Endothelial cell (in vitro differentiated cells): ENCODE measurements at regions not wholly inside any gene's neighbourhood (a gene's known extent, or its start where the extent isn't known, plus 50 kb on each side); places are given as distances from the start of the nearest gene placed in this dataset.

Source experiments
- DNase-seq: peaks from one replicate; pipeline ENCODE4 v3.0.0; 2021; ENCODE audit warnings: low spot score
- H3K27ac Mint-ChIP-seq: one replicate; pipeline ENCODE4 v1.8.0; 2021; ENCODE audit warnings: mixed read lengths, inconsistent platforms; ENCODE audit not compliant: unreplicated experiment
- H3K27me3 Mint-ChIP-seq: one replicate; pipeline ENCODE4 v1.8.0; 2021; ENCODE audit warnings: mild to moderate bottlenecking, moderate library complexity, mixed read lengths, inconsistent platforms; ENCODE audit not compliant: unreplicated experiment
- H3K36me3 Mint-ChIP-seq: one replicate; pipeline ENCODE4 v1.8.0; 2021; ENCODE audit warnings: mild to moderate bottlenecking, low read depth, mixed read lengths, inconsistent platforms; ENCODE audit not compliant: unreplicated experiment
- H3K4me1 Mint-ChIP-seq: one replicate; pipeline ENCODE4 v1.8.0; 2021; ENCODE audit warnings: mild to moderate bottlenecking, mixed read lengths, inconsistent platforms; ENCODE audit not compliant: unreplicated experiment
- H3K4me3 Mint-ChIP-seq: one replicate; pipeline ENCODE4 v1.8.0; 2021; ENCODE audit warnings: mild to moderate bottlenecking, mixed read lengths, inconsistent platforms; ENCODE audit not compliant: unreplicated experiment
- H3K9me3 Mint-ChIP-seq: one replicate; pipeline ENCODE4 v1.8.0; 2021; ENCODE audit warnings: mixed read lengths, inconsistent platforms; ENCODE audit not compliant: unreplicated experiment
- TF ChIP-seq, protein P1 (sequence below): fragments of 200-600 bp; sonication (generic); IDR thresholded peaks from one replicate; pipeline ENCODE4 v1.5.0; 2021; ENCODE audit warnings: antibody characterized with exemption; ENCODE audit not compliant: unreplicated experiment

DNA sequence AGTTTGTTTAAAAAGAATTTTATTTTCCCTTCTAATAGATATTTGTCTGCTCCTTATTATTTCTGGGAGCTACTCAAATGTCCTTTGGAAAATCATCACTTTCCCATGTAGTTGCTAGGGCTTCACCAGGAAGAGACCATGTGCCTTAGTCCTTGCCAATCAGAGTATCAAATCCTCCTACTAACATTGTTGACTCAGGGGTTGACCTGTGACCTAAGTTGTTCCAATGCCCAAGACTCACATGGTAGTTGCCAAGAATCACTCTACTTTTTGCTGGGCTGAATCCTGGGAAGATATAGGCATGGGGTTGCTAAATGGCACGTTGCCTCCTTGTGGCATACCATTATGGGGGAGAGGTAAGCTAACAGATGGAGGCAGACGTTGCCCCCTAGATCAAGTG lies 58.2 kb upstream of the FOXD3 start:
- no peak for DNase-seq
- Mint-ChIP-seq H3K9me3 (no peaks in the 10 kb centered on the region), H3K27me3 (no peaks in the 10 kb centered on the region), H3K27ac (no peak overlapping the region), H3K36me3 (no peaks in the 10 kb centered on the region), H3K4me3 (no peak overlapping the region), H3K4me1 (no peaks in the 10 kb centered on the region)
- TF ChIP-seq, protein P1, sequence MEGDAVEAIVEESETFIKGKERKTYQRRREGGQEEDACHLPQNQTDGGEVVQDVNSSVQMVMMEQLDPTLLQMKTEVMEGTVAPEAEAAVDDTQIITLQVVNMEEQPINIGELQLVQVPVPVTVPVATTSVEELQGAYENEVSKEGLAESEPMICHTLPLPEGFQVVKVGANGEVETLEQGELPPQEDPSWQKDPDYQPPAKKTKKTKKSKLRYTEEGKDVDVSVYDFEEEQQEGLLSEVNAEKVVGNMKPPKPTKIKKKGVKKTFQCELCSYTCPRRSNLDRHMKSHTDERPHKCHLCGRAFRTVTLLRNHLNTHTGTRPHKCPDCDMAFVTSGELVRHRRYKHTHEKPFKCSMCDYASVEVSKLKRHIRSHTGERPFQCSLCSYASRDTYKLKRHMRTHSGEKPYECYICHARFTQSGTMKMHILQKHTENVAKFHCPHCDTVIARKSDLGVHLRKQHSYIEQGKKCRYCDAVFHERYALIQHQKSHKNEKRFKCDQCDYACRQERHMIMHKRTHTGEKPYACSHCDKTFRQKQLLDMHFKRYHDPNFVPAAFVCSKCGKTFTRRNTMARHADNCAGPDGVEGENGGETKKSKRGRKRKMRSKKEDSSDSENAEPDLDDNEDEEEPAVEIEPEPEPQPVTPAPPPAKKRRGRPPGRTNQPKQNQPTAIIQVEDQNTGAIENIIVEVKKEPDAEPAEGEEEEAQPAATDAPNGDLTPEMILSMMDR: no peak

DNA sequence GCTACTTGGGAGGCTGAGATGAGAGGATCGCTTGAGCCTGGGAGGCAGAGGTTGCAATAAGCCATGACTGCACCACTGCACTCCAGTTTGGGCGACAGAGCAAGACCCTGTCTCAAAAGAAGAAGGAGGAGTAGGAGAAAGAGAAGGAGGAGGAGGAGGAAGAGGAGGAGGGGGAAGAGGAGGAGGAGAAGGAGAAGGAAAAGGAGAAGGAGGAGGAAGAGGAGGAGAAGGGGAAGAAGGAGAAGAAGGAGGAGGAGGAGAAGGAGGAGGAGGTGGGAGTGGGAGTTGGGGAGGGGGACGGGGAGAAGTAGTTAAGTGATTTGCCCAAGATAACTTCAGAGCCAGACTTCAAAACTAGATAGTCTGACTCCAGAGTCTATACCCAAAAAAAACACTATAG lies 55.5 kb upstream of the FOXD3 start:
- Mint-ChIP-seq H3K4me1 (no peaks in the 10 kb centered on the region), H3K4me3 (no peak overlapping the region), H3K9me3 (no peaks in the 10 kb centered on the region), H3K27me3 (no peaks in the 10 kb centered on the region), H3K36me3 (no peaks in the 10 kb centered on the region), H3K27ac (no peak overlapping the region)
- TF ChIP-seq, protein P1: no peak
- no peak for DNase-seq

DNA sequence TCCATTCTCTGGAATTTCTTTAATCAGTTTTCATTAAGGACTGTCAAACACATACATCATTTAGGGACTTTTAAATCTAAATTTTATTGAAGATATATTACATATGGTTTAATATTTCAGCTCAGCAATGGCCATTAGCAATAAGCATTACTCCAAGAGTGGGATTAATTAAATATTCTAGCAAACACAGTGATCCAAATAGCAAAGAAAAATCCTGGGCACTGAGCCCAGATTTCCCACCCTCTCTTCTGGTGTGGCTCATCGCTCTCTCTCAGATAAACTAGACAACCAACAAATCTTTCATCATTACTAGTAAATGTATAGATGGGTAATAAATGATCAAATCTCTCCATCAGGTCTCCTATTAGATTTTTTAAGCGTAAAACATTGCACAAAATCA lies 53.5 kb upstream of the FOXD3 start:
- Mint-ChIP-seq H3K27me3 (no peaks in the 10 kb centered on the region), H3K4me1 (no peaks in the 10 kb centered on the region), H3K4me3 (no peak overlapping the region), H3K27ac (no peak overlapping the region), H3K36me3 (no peaks in the 10 kb centered on the region), H3K9me3 (no peaks in the 10 kb centered on the region)
- TF ChIP-seq, protein P1: no peak
- no peak for DNase-seq

DNA sequence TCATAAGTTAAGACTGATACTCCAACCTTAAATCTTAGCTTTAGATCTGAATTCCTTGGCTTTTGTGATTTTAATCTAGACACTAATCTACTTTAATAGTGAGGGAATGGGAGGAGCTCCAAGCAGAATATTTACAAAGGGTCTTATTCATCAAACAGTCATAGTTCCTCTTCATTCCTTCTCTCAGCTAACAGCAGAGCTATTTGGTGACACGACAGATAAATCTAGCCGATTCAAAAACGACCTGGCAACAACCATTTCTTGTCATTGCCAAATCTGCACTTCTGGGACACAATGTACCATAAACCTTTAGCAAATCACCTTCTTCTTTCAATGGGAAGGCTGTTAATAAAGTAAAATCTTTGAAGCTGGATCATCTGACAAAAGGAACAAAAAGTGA lies 52.8 kb upstream of the FOXD3 start:
- H3K36me3 Mint-ChIP-seq: no peaks in the 10 kb centered on the region
- no peaks in the 10 kb centered on the region for H3K4me1 Mint-ChIP-seq
- DNase-seq: no peak
- H3K27ac Mint-ChIP-seq: no peak overlapping the region
- H3K4me3 Mint-ChIP-seq: no peak overlapping the region
- no peaks in the 10 kb centered on the region for H3K27me3 Mint-ChIP-seq
- TF ChIP-seq, protein P1: no peak
- no peaks in the 10 kb centered on the region for H3K9me3 Mint-ChIP-seq
